Esophagus squamous epithelium (tissue), 5 donors: ENCODE measurements at regions not wholly inside any gene's neighbourhood (a gene's known extent, or its start where the extent isn't known, plus 50 kb on each side); places are given as distances from the start of the nearest gene placed in this dataset.
"Not testable (repeated sequence)": the region's sequence is repeated elsewhere in the genome, so short reads cannot be mapped to it uniquely, and the experiment has no call there.

Source experiments
- DNase-seq: peaks from one replicate; lab custom pipeline; 2025; lab: John Stamatoyannopoulos, UW
- H3K27ac ChIP-seq, 4 donors: fragments of 200-600 bp; sonication (generic); one replicate each; pipeline ENCODE4 v1.5.1; 2016 to 2019; ENCODE audit warnings: mild to moderate bottlenecking in 1 of 4
- H3K27me3 ChIP-seq, 4 donors: fragments of 200-600 bp; sonication (generic); 1 replicate in 3 of 4; 2 replicates in 1 of 4; pipeline versions ENCODE4 v1.5.1 to v1.6.0; 2017 to 2021; ENCODE audit warnings: antibody characterized with exemption in 1 of 4
- H3K36me3 ChIP-seq, 3 donors: fragments of 200-600 bp; sonication (generic); one replicate each; pipeline ENCODE4 v1.5.1; 2016 to 2019
- H3K4me1 ChIP-seq, 3 donors: fragments of 200-600 bp; sonication (generic); one replicate each; pipeline ENCODE4 v1.5.1; 2017 to 2019
- H3K4me3 ChIP-seq, 4 donors: fragments of 200-600 bp; sonication (generic); 1 replicate in 3 of 4; 2 replicates in 1 of 4; pipeline ENCODE4 v1.5.1; 2016 to 2019; ENCODE audit warnings: mild to moderate bottlenecking in 2 of 4, moderate library complexity in 1 of 4
- H3K9me3 ChIP-seq, 3 donors: fragments of 200-600 bp; sonication (generic); one replicate each; pipeline ENCODE4 v1.5.1; 2016 to 2019
- POLR2A ChIP-seq, 4 donors: fragments of 450-650 bp; IDR thresholded peaks; one replicate each; pipeline ENCODE4 v1.6.1; 2017; ENCODE audit warnings: antibody characterized with exemption in 4 of 4, mild to moderate bottlenecking in 4 of 4, moderate library complexity in 3 of 4
- WGBS, 2 donors: methylation state at CpG; one replicate each; pipeline ENCODE4 v1.1.5; 2018; 5-methylcytosine and 5-hydroxymethylcytosine counted together
- intact Hi-C: fragments of 100-400 bp; cut with DNase I; formaldehyde crosslinking; loops from one replicate; pipeline ENCODE4 v1.15.0; 2022
- TF ChIP-seq, protein P1 (sequence below), 6 experiments: fragments of 450-650 bp in 4 of 6; fragments of 200-600 bp in 2 of 6; sonication (generic) in 2 of 6; IDR thresholded peaks; one replicate each; pipeline ENCODE4 v1.5.1; 2016 to 2019; ENCODE audit warnings: antibody characterized with exemption in 6 of 6, mild to moderate bottlenecking in 4 of 6, moderate library complexity in 4 of 6
- donor health status: DM: yes; HTN: yes; CAD: no.

DNA sequence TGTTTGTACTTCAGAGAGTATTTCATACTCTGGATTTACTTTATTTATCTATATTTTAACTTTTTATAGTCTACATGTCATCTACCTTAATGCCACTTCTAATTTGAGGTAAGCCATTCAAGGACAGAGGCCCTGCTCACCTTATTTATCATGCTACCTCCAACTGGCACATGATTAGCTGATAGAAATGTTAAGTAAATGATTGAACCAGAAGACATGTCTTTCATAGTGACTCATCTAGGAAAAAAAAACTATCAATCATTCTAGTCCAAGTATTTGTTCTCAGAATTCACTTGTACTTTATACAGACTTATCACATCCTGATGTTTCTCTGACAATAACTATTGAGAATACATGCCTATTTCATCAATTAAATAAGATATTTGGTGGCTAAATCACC lies 856.3 kb downstream of the XPNPEP1 start:
- no peak for DNase-seq
- H3K4me3 ChIP-seq: no peak overlapping the region
- TF ChIP-seq, protein P1, sequence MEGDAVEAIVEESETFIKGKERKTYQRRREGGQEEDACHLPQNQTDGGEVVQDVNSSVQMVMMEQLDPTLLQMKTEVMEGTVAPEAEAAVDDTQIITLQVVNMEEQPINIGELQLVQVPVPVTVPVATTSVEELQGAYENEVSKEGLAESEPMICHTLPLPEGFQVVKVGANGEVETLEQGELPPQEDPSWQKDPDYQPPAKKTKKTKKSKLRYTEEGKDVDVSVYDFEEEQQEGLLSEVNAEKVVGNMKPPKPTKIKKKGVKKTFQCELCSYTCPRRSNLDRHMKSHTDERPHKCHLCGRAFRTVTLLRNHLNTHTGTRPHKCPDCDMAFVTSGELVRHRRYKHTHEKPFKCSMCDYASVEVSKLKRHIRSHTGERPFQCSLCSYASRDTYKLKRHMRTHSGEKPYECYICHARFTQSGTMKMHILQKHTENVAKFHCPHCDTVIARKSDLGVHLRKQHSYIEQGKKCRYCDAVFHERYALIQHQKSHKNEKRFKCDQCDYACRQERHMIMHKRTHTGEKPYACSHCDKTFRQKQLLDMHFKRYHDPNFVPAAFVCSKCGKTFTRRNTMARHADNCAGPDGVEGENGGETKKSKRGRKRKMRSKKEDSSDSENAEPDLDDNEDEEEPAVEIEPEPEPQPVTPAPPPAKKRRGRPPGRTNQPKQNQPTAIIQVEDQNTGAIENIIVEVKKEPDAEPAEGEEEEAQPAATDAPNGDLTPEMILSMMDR (IDR thresholded peaks at IDR 0.05): no peak
- no peak for TF ChIP-seq POLR2A (IDR thresholded peaks at IDR 0.05)
- H3K4me1 ChIP-seq: no peaks in the 10 kb centered on the region
- no peaks in the 10 kb centered on the region for H3K27me3 ChIP-seq
- intact Hi-C loops: no loop called here
- no peaks in the 10 kb centered on the region for H3K36me3 ChIP-seq
- H3K27ac ChIP-seq: no peak overlapping the region
- H3K9me3 ChIP-seq: no peaks in the 10 kb centered on the region

DNA sequence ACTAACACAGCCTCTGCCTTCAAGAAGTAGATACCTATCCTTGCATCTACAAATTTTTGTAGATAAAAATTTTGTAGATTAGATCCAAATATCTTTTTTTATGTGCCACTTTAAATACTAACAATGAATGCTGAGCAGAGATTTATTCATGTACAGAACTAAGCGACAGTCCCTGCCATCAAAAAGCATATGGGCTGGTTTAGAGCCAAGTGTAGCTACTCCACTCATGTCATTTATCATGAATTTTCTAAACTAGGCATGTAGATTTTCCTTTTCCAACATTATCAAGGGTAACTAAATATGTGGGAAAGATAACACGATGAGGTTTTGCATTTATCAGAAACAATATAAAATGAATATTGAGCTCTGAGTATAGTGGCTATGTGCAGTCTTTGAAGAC lies 857.5 kb downstream of the XPNPEP1 start:
- no peak overlapping the region for H3K27ac ChIP-seq
- no peaks in the 10 kb centered on the region for H3K27me3 ChIP-seq
- H3K36me3 ChIP-seq: no peaks in the 10 kb centered on the region
- TF ChIP-seq POLR2A (IDR thresholded peaks at IDR 0.05): no peak
- TF ChIP-seq, protein P1 (IDR thresholded peaks at IDR 0.05): no peak
- 37 to 58% methylated on average over 2 of the region's 2 CpGs for WGBS, 2 donors
- intact Hi-C loops: no loop called here
- no peak for DNase-seq
- no peak overlapping the region for H3K4me3 ChIP-seq
- H3K9me3 ChIP-seq: no peaks in the 10 kb centered on the region
- no peaks in the 10 kb centered on the region for H3K4me1 ChIP-seq

DNA sequence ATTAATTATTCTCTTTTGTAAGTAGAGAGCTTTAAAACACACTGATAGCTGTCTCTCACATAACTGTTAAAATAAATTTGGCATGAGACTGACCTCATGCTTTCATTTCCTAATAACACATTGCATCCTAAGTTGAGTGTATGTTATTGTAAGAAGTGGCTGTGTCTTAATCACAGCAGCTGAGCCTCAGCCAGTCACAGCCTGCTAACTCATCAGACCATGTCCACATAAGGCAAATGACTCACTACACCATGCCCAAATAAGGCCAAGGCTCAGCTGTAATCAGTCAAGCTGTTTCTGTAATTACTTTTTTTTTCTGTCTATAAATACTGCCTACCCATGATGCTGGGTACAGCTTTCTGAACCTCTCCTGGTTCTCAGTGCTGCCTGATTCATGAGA lies 860.9 kb downstream of the XPNPEP1 start:
- Histone ChIP-seq H3K4me3 (no peak overlapping the region), H3K4me1 (no peaks in the 10 kb centered on the region), H3K27ac (no peak overlapping the region), H3K36me3 (no peaks in the 10 kb centered on the region), H3K27me3 (no peaks in the 10 kb centered on the region), H3K9me3 (no peaks in the 10 kb centered on the region)
- intact Hi-C loops: no loop called here
- no peak for DNase-seq
- TF ChIP-seq, protein P1 (IDR thresholded peaks at IDR 0.05): no peak
- TF ChIP-seq POLR2A (IDR thresholded peaks at IDR 0.05): no peak

DNA sequence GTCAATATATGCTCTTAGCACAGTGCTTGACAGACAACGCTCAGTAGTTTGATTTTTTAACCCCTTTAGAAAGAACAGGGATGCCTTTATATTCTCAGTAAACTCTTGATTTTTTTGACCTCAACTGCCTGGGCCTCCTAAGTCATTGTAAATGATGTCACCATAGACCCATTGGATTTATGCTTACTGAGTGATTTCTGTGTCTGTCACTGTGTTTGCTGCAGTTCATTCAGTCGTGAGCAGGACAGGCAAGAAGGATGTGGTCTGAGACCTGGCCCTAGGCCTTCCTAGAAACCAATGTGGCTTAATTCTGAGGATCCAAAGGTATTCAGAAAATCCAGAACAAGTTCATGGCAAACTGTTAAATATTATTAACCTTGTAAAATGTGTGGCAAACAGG lies 868.1 kb downstream of the XPNPEP1 start:
- H3K9me3 ChIP-seq: peaks cover 0 to 4% (median 0%) of the 10 kb centered on the region in 3 donors
- intact Hi-C loops: no loop called here
- DNase-seq: no peak
- H3K4me3 ChIP-seq: no peak overlapping the region
- no peaks in the 10 kb centered on the region for H3K27me3 ChIP-seq
- H3K36me3 ChIP-seq: no peaks in the 10 kb centered on the region
- H3K27ac ChIP-seq: no peak overlapping the region
- WGBS, 2 donors: 53 to 62% methylated on average over 2 of the region's 2 CpGs
- TF ChIP-seq POLR2A (IDR thresholded peaks at IDR 0.05): no peak
- TF ChIP-seq, protein P1 (IDR thresholded peaks at IDR 0.05): no peak
- no peaks in the 10 kb centered on the region for H3K4me1 ChIP-seq

DNA sequence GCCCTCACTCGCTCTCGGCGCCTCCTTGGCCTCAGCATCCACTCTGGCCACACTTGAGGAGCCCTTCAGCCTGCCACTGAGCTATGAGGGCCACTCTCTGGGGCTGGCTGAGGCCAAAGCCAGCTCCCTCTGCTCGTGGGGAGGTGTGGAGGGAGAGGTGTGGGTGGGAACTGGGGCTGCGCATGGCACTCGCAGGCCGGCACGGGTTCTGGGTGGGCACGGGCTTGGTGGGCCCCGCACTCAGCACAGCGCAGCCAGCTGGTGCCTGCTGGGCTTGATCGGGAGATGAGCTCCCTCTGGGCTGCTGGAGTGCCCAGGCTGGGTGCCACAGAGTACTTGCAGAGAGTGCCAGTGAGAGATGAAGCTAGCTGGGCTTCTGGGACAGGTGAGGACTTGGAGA lies 875.5 kb downstream of the XPNPEP1 start:
- intact Hi-C loops: no loop called here
- Histone ChIP-seq H3K36me3 (no peaks in the 10 kb centered on the region), H3K27ac (no peak overlapping the region), H3K9me3 (peaks cover 0 to 10% (median 4%) of the 10 kb centered on the region in 3 donors), H3K4me1 (no peaks in the 10 kb centered on the region), H3K4me3 (no peak overlapping the region), H3K27me3 (no peaks in the 10 kb centered on the region)
- no peak for TF ChIP-seq POLR2A (IDR thresholded peaks at IDR 0.05)
- TF ChIP-seq, protein P1 (IDR thresholded peaks at IDR 0.05): no peak
- DNase-seq: no peak
- 100% methylated on average over 3 of the region's 12 CpGs; no CpG with 5 or more reads in 1 of the 2 donors for WGBS, 2 donors

DNA sequence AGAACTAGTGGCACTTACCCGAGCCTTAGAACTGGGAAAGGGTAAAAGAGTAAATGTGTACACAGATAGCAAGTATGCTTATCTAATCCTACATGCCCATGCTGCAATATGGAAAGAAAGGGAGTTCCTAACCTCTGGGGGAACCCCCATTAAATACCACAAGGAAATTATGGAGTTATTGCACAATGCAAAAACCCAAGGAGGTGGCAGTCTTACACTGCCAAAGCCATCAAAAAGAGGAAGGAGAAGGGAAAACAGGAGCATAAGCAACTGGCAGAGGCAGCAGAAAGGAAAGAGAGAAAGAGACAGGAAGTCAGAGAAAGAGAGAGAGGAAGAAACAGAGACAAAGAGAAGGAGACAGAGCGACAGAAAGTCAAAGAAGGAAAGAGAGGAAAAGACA lies 876.9 kb downstream of the XPNPEP1 start:
- H3K27ac ChIP-seq, H3K36me3 ChIP-seq, H3K4me3 ChIP-seq, DNase-seq, intact Hi-C loops, H3K4me1 ChIP-seq, H3K27me3 ChIP-seq: not testable (repeated sequence)
- 60 to 66% methylated on average over 2 of the region's 2 CpGs for WGBS, 2 donors
- H3K9me3 ChIP-seq: peaks cover 0 to 10% (median 10%) of the 10 kb centered on the region in 3 donors
